ENCODE measurements at regions not wholly inside any gene's neighbourhood (a gene's known extent, or its start where the extent isn't known, plus 50 kb on each side); places are given as distances from the start of the nearest gene placed in this dataset.

DNA sequence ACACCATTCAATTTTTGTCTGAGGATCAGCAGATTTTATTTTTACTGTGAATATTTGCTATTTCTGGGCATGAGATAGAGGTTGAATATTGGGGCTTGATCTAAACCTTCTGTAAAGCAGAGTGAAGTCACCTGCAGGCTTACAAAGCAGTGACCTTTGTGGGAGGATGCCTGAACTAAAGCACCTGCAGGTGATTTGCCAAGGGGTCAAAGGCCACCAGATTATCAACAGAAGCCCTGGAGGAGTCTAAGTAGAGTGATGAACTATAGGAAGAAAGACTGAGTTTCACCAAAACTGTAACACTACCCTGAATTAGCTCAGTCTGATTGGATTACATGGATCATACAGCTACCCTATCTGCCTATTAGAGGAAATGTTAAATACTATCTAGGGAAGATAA, 144.3 kb upstream of the PRLR start:
- H3K4me3 ChIP-seq (ENCODE audit: extremely low read depth in 1 of 4, insufficient read depth in 2 of 4, low read depth in 3 of 4, low read length in 4 of 4) = no peak overlapping the region
- no peak overlapping the region for H3K27ac ChIP-seq (ENCODE audit: low read depth, low read length)
- TF ChIP-seq NANOG (IDR thresholded peaks at IDR 0.05; ENCODE audit: insufficient read depth, low read depth, low read length, poor library complexity, severe bottlenecking) (no peak), SIX5 (IDR thresholded peaks at IDR 0.05; ENCODE audit: low read depth, low read length) (no peak), KDM5A (IDR thresholded peaks at IDR 0.05; ENCODE audit: low read length) (no peak), HDAC6 (IDR thresholded peaks at IDR 0.05; ENCODE audit: low read depth, low read length) (no peak), HDAC2 (IDR thresholded peaks at IDR 0.05; ENCODE audit: borderline replicate concordance in 1 of 2, low read depth in 2 of 2, low read length in 2 of 2) (no peak), TCF12 (IDR thresholded peaks at IDR 0.05; ENCODE audit: low read depth, low read length) (no peak), CEBPB (IDR thresholded peaks at IDR 0.05; ENCODE audit: low read depth, low read length) (no peak), SIRT6 (IDR thresholded peaks at IDR 0.05; ENCODE audit: low read length) (no peak), SRF (IDR thresholded peaks at IDR 0.05; ENCODE audit: low read depth, low read length) (no peak), JUN (IDR thresholded peaks at IDR 0.05; ENCODE audit: low read depth, low read length) (no peak), EZH2 (IDR thresholded peaks at IDR 0.05; ENCODE audit: low read depth, low read length, severe bottlenecking) (no peak), KDM1A (IDR thresholded peaks at IDR 0.05; ENCODE audit: borderline replicate concordance, low read length) (no peak), TAF1 (IDR thresholded peaks at IDR 0.05; ENCODE audit: low read depth, low read length) (no peak)
- TF ChIP-seq, protein P1, sequence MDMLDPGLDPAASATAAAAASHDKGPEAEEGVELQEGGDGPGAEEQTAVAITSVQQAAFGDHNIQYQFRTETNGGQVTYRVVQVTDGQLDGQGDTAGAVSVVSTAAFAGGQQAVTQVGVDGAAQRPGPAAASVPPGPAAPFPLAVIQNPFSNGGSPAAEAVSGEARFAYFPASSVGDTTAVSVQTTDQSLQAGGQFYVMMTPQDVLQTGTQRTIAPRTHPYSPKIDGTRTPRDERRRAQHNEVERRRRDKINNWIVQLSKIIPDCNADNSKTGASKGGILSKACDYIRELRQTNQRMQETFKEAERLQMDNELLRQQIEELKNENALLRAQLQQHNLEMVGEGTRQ (IDR thresholded peaks at IDR 0.05; ENCODE audit: low read length) = no peak
- no peak overlapping the region for H3K23ac ChIP-seq (ENCODE audit: insufficient read length)
- H3K14ac ChIP-seq (ENCODE audit: insufficient read length) = no peak overlapping the region
- no peak overlapping the region for H2AFZ ChIP-seq (ENCODE audit: low read length)
- H2BK12ac ChIP-seq (ENCODE audit: low read depth, low read length) = no peak overlapping the region
- H2AK5ac ChIP-seq (ENCODE audit: low read depth, low read length) = no peak overlapping the region
- FAIRE-seq (no peak), DNase-seq (ENCODE audit: low read depth in 1 of 2, low spot score in 2 of 2) (no peak)
- no peak overlapping the region for H2BK5ac ChIP-seq (ENCODE audit: low read depth, low read length)
- POLR2A ChIA-PET (ENCODE audit: partially characterized antibody) = no interaction called here
- H3K79me1 ChIP-seq (ENCODE audit: low read depth, low read length) = no peaks in the 10 kb centered on the region
- H3K4me1 ChIP-seq (replicated peaks in 1 of 4; ENCODE audit: control insufficient read depth in 3 of 4, insufficient read depth in 4 of 4, low read length in 3 of 4) = peaks cover 0 to 3% (median 0%) of the 10 kb centered on the region in 4 experiments; a peak in 1 of 7 replicates
- H3K4ac ChIP-seq (replicated peaks; ENCODE audit: insufficient read length, low read depth, low read length) = no peak overlapping the region
- H3K9ac ChIP-seq (replicated peaks in 1 of 4; ENCODE audit: extremely low read depth in 1 of 4, low read depth in 3 of 4, low read length in 3 of 4) = no peak overlapping the region
- no peak overlapping the region for H2BK20ac ChIP-seq (ENCODE audit: low read length)
- H3K4me2 ChIP-seq (ENCODE audit: insufficient read depth in 1 of 2, low read depth in 2 of 2, low read length in 2 of 2) = no peak overlapping the region
- no peaks in the 10 kb centered on the region for H4K20me1 ChIP-seq (replicated peaks in 1 of 2; ENCODE audit: control insufficient read depth in 1 of 2, insufficient read depth in 2 of 2, low read length in 2 of 2)
- no peak overlapping the region for H2BK120ac ChIP-seq (replicated peaks; ENCODE audit: low read depth, low read length)
- no peak overlapping the region for H4K5ac ChIP-seq (ENCODE audit: insufficient read length, low read depth, low read length)
- H3K56ac ChIP-seq (replicated peaks; ENCODE audit: insufficient read length, low read depth, low read length) = no peak overlapping the region
- H3K9me3 ChIP-seq (ENCODE audit: insufficient read depth in 2 of 2, low read depth in 1 of 2, low read length in 1 of 2) = no peaks in the 10 kb centered on the region
- no peaks in the 10 kb centered on the region for H3K36me3 ChIP-seq (ENCODE audit: control insufficient read depth in 2 of 4, insufficient read depth in 4 of 4, low read length in 3 of 4)
- no peak overlapping the region for H2BK15ac ChIP-seq (ENCODE audit: low read length)
- no peaks in the 10 kb centered on the region for H3K27me3 ChIP-seq (replicated peaks in 1 of 4; ENCODE audit: control insufficient read depth in 3 of 4, extremely low read depth in 1 of 4, insufficient read depth in 3 of 4, low read length in 3 of 4)
- H3K18ac ChIP-seq (ENCODE audit: extremely low read depth, low read length) = no peak overlapping the region
- CTCF ChIA-PET (ENCODE audit: partially characterized antibody) = interaction anchor here (1.2 kb wide), 1 partner anchor 62 kb away, joined by 3 read pairs; no protein-coding TSS in a partner anchor
- H3K79me2 ChIP-seq (ENCODE audit: control insufficient read depth in 1 of 2, insufficient read depth in 2 of 2, low read length in 2 of 2) = no peaks in the 10 kb centered on the region
- no peaks in the 10 kb centered on the region for H3K23me2 ChIP-seq (ENCODE audit: low read depth, low read length)
- H4K91ac ChIP-seq (replicated peaks; ENCODE audit: insufficient read length, low read length) = no peak overlapping the region
- no peak overlapping the region for H4K8ac ChIP-seq (ENCODE audit: extremely low read depth, insufficient read depth, low read length)

Measured in H1 (cell line).